HUES6 (cell line): ENCODE measurements at regions not wholly inside any gene's neighbourhood (a gene's known extent, or its start where the extent isn't known, plus 50 kb on each side); places are given as distances from the start of the nearest gene placed in this dataset.

ENCODE experiments used
- H3K27ac ChIP-seq: 2 replicates; pipeline ENCODE4 v1.7.0; 2013; ENCODE audit warnings: low read depth, mild to moderate bottlenecking, low read length, inconsistent platforms
- H3K27me3 ChIP-seq: 2 replicates; pipeline ENCODE4 v1.6.1; 2013; ENCODE audit warnings: low read length; ENCODE audit not compliant: control insufficient read depth, insufficient read depth
- H3K36me3 ChIP-seq: 2 replicates; pipeline ENCODE4 v1.6.1; 2013; ENCODE audit warnings: low read length; ENCODE audit not compliant: control insufficient read depth, insufficient read depth
- H3K4me1 ChIP-seq: 2 replicates; pipeline ENCODE4 v1.6.1; 2013; ENCODE audit warnings: low read length; ENCODE audit not compliant: control insufficient read depth, insufficient read depth
- H3K4me3 ChIP-seq: 2 replicates; pipeline ENCODE4 v1.5.1; 2013; ENCODE audit warnings: low read depth, low read length
- H3K9ac ChIP-seq: one replicate; pipeline ENCODE4 v1.6.1; 2013; ENCODE audit warnings: mild to moderate bottlenecking, low read length
- H3K9me3 ChIP-seq: 2 replicates; pipeline ENCODE4 v1.6.1; 2013; ENCODE audit warnings: low read depth, low read length; ENCODE audit not compliant: control insufficient read depth, insufficient read depth

- H3K27me3 ChIP-seq: no peaks in the 10 kb centered on the region
- no peak overlapping the region for H3K4me3 ChIP-seq
- H3K27ac ChIP-seq: no peak overlapping the region
- H3K9me3 ChIP-seq: no peaks in the 10 kb centered on the region
- H3K9ac ChIP-seq: no peak overlapping the region
- peaks cover 11% of the 10 kb centered on the region; the same call in 1 of the 2 replicates for H3K4me1 ChIP-seq
- no peaks in the 10 kb centered on the region for H3K36me3 ChIP-seq
Measured at GRCh38 chr4:182189103-182189878, 53.9 kb upstream of the TENM3 start.

GRCh38 chr4:182190306-182190705, 52.9 kb upstream of the TENM3 start:
- H3K27ac ChIP-seq: no peak overlapping the region
- no peak overlapping the region for H3K4me3 ChIP-seq
- no peaks in the 10 kb centered on the region for H3K9me3 ChIP-seq
- no peaks in the 10 kb centered on the region for H3K27me3 ChIP-seq
- no peaks in the 10 kb centered on the region for H3K36me3 ChIP-seq
- H3K4me1 ChIP-seq: peaks cover 11% of the 10 kb centered on the region; the same call in 1 of the 2 replicates
- H3K9ac ChIP-seq: no peak overlapping the region

DNA sequence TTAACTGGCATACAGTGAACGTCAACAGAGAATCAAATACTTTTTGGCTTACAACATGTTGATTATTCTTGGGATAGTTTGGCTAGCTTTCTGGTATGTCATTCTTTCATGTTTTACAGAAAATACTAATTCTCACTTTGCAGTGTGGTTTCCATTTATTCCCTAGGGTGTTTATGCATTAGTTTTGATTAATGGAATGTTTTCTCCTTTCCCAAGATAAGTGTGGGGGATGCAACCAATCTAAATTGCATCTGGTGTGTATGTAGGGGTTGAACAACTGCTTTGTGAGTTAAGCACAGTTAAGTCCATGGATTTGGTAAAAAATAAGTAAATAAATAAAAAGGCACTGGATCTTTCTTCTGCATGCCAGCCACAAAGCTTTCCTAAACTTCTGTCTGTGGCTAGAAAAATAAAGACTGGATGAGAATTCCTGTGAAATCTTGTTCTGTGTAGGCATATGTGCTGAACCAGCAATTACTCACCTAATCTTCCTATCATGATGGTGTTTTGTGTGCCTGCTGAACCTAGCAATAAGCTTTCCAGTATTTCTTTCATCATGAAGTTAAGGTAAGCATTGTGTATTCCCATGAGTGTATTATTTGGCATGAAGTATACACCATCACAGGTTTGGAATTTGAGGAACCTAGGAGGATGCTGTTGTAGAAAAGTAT, 50.6 kb upstream of the TENM3 start:
- H3K27me3 ChIP-seq: no peaks in the 10 kb centered on the region
- H3K27ac ChIP-seq: no peak overlapping the region
- H3K4me3 ChIP-seq: no peak overlapping the region
- H3K36me3 ChIP-seq: no peaks in the 10 kb centered on the region
- H3K9ac ChIP-seq: no peak overlapping the region
- peaks cover 11% of the 10 kb centered on the region; the same call in 1 of the 2 replicates for H3K4me1 ChIP-seq
- no peaks in the 10 kb centered on the region for H3K9me3 ChIP-seq

DNA sequence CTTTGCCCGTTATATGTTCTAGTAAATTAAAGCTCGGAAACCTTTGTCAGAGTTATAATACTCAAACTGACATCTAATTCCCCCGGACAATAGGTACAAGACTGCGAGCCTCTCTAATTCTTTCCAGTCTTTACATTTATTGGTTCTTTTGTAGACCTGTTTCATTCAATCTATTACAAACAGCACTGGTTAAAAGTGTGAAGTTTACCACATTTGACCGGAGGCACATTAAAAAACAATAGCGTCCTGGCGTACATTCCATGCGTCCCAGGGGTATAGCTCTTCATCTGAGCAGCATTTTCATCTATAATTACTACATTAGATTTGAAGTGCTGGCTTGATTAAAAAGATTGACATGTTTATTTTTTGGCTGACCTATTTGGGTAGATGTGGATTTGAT, 49.9 kb upstream of the TENM3 start:
- Histone ChIP-seq H3K27me3 (no peaks in the 10 kb centered on the region), H3K27ac (no peak overlapping the region), H3K4me1 (peaks cover 11% of the 10 kb centered on the region; the same call in 1 of the 2 replicates)

More for the DNA sequence above, 49.9 kb upstream of the TENM3 start:
- no peak overlapping the region for H3K9ac ChIP-seq
- H3K9me3 ChIP-seq: no peaks in the 10 kb centered on the region
- no peaks in the 10 kb centered on the region for H3K36me3 ChIP-seq
- no peak overlapping the region for H3K4me3 ChIP-seq
